ENCODE measurements at regions not wholly inside any gene's neighbourhood (a gene's known extent, or its start where the extent isn't known, plus 50 kb on each side); places are given as distances from the start of the nearest gene placed in this dataset.

- no peaks in the 10 kb centered on the region for H3K9me3 ChIP-seq
- H3K4me1 ChIP-seq, result peaks cover 13 to 14% of the 10 kb centered on the region in 2 donors
- H3K36me3 ChIP-seq, result no peaks in the 10 kb centered on the region
- H3K27me3 ChIP-seq, result no peaks in the 10 kb centered on the region
- no peak for DNase-seq
- H3K27ac ChIP-seq, result no peak overlapping the region
- intact Hi-C loops (cut with DNase I), result no loop called here
- H3K4me3 ChIP-seq, result no peak overlapping the region
- ATAC-seq, result no peak
- no peak for TF ChIP-seq CTCF (IDR thresholded peaks at IDR 0.05)
Observed at GRCh38 chr5:111932199-111932598, 175.2 kb upstream of the NREP start.

DNA sequence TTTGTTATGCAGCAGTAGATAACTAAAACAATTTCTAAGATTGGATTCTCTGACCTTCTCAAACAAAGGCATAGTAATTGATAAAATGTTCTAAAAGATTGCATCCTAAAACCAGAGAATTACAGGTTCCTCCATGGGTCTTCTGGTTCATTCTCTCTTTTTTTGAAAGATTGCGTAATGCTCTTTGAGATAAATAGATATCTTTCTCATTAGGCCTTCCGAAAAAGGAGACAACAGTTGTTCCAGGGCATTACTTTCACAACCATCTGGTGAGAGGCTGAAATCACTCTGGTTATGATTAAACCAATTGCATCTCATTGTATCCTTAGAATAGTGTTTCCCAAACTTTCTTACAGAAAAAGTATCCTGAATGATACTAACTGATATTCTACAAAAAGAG, 174.7 kb upstream of the NREP start:
- no peak overlapping the region for H3K27ac ChIP-seq
- H3K27me3 ChIP-seq, result no peaks in the 10 kb centered on the region
- DNase-seq, result no peak
- H3K36me3 ChIP-seq, result no peaks in the 10 kb centered on the region
- intact Hi-C loops (cut with DNase I), result no loop called here
- peaks cover 13 to 14% of the 10 kb centered on the region in 2 donors for H3K4me1 ChIP-seq
- no peak for TF ChIP-seq CTCF (IDR thresholded peaks at IDR 0.05)
- no peaks in the 10 kb centered on the region for H3K9me3 ChIP-seq
- ATAC-seq, result no peak
- no peak overlapping the region for H3K4me3 ChIP-seq

- peak overlapping the region in 1 of 2 donors; percentile 42 for H3K27ac ChIP-seq
- no peaks in the 10 kb centered on the region for H3K9me3 ChIP-seq
- intact Hi-C loops (cut with DNase I), result no loop called here
- H3K4me1 ChIP-seq, result peaks cover 13 to 14% of the 10 kb centered on the region in 2 donors
- no peak for TF ChIP-seq CTCF (IDR thresholded peaks at IDR 0.05)
- DNase-seq (peak in 1 of 4 donors; percentile 36), ATAC-seq (peak; percentile 55)
- H3K27me3 ChIP-seq, result no peaks in the 10 kb centered on the region
- no peak overlapping the region for H3K4me3 ChIP-seq
- H3K36me3 ChIP-seq, result no peaks in the 10 kb centered on the region
Observed at GRCh38 chr5:111930905-111931461, 174.0 kb upstream of the NREP start.

DNA sequence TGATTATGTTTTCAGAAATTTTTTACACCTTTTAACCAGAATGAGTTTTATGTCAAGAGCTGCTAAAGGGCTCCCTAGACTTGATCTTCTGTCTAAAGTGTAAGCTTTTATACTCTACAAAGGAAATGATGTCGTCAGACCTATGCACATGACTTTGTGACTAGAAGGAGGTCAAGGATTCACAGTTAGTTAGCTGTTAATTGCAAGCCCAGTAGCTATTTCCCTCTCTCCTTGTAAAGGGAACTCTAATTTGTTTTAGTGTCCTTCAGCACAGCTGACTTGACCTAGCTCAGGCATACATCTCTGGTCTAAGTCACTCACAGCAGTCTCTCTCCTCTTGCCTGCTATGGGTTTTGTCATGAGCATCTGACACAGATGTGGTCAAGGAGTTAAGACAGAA, 173.5 kb upstream of the NREP start:
- DNase-seq (no peak), ATAC-seq (peak; percentile 36)
- Histone ChIP-seq H3K9me3 (no peaks in the 10 kb centered on the region), H3K27me3 (no peaks in the 10 kb centered on the region), H3K36me3 (no peaks in the 10 kb centered on the region), H3K4me3 (no peak overlapping the region), H3K4me1 (peaks cover 13 to 14% of the 10 kb centered on the region in 2 donors), H3K27ac (peak overlapping the region in 1 of 2 donors; percentile 42)
- TF ChIP-seq CTCF (IDR thresholded peaks at IDR 0.05), result no peak
- intact Hi-C loops (cut with DNase I), result no loop called here

DNA sequence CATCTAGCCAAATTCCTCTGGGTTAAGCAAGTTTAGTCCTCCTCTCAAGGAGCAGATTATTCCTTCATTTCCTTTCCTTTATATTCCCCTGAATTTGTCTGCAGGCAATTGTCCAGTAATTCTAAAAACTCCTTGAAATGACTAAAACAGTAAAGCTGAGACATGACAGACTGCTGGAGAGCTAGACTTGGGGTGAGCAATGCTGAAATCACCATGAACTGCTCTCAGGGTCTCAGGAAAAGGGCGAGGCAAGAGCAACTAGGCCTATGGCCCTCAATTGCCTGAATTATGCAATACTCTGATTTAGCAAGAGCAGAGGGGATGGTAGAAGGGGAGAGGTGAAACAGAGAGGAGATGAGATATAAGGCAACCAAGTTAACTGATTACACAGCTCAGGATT, 172.9 kb upstream of the NREP start:
- no peaks in the 10 kb centered on the region for H3K36me3 ChIP-seq
- ATAC-seq (peak; percentile 78), DNase-seq (peak in 1 of 4 donors; percentile 26)
- no peaks in the 10 kb centered on the region for H3K9me3 ChIP-seq
- no peaks in the 10 kb centered on the region for H3K27me3 ChIP-seq
- H3K4me3 ChIP-seq, result no peak overlapping the region
- H3K4me1 ChIP-seq, result peaks cover 13 to 14% of the 10 kb centered on the region in 2 donors
- intact Hi-C loops (cut with DNase I), result no loop called here
- peak overlapping the region; percentile 10 to 42 for H3K27ac ChIP-seq
- no peak for TF ChIP-seq CTCF (IDR thresholded peaks at IDR 0.05)
